GM10266 (cell line): ENCODE measurements at regions not wholly inside any gene's neighbourhood (a gene's known extent, or its start where the extent isn't known, plus 50 kb on each side); places are given as distances from the start of the nearest gene placed in this dataset.
A peak's percentile ranks its signal among the peaks of the same experiment; 100 is the strongest.

Source experiments
- DNase-seq: peaks from one replicate; pipeline ENCODE4 v3.0.0; 2012; ENCODE audit errors: extremely low spot score
- CTCF ChIP-seq: IDR thresholded peaks from 2 replicates; pipeline ENCODE4 v1.5.1; 2012; ENCODE audit warnings: mild to moderate bottlenecking, low read depth; ENCODE audit not compliant: control insufficient read depth, insufficient read depth; ENCODE audit errors: missing control alignments

GRCh38 chr10:117445992-117446391, 70.8 kb upstream of the PDZD8 start:
- no peak for DNase-seq
- no peak for TF ChIP-seq CTCF

- TF ChIP-seq CTCF: no peak
- no peak for DNase-seq
Observed at GRCh38 chr10:117444497-117445040, 69.3 kb upstream of the PDZD8 start.

GRCh38 chr10:117443686-117444041, 68.4 kb upstream of the PDZD8 start:
- no peak for TF ChIP-seq CTCF
- no peak for DNase-seq

GRCh38 chr10:117442944-117443685, 67.9 kb upstream of the PDZD8 start:
- peak; percentile 76 for TF ChIP-seq CTCF
- peak; percentile 71 for DNase-seq

- no peak for DNase-seq
- TF ChIP-seq CTCF: no peak
Observed at GRCh38 chr10:117442521-117442920, 67.3 kb upstream of the PDZD8 start.

GRCh38 chr10:117441812-117442443, 66.7 kb upstream of the PDZD8 start:
- peak; percentile 19 for DNase-seq
- TF ChIP-seq CTCF: no peak

- TF ChIP-seq CTCF: no peak
- DNase-seq: no peak
Observed at GRCh38 chr10:117441361-117441760, 66.1 kb upstream of the PDZD8 start.
